ENCODE measurements at regions not wholly inside any gene's neighbourhood (a gene's known extent, or its start where the extent isn't known, plus 50 kb on each side); places are given as distances from the start of the nearest gene placed in this dataset.

DNA sequence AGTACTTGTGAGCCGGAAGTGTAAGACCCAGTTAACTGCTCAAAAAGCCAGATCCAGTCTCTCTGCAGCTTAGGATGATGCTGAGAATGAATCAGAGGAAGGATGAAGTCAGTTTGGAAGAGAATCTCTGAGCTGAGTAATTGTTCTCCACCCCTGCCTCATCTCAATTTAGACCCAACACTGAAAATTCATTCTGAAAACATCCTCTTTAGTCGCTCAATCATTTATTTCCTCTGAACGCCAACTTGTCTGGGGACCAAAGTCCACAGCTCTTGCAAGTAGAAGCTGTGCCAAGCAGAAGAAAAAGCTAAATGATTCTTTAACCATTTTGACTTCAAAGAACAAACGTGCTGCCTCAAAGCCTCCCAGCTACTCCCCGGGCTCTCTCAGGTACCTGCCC is 177.1 kb upstream of the KLHL29 start:
- TF ChIP-seq, protein P1, sequence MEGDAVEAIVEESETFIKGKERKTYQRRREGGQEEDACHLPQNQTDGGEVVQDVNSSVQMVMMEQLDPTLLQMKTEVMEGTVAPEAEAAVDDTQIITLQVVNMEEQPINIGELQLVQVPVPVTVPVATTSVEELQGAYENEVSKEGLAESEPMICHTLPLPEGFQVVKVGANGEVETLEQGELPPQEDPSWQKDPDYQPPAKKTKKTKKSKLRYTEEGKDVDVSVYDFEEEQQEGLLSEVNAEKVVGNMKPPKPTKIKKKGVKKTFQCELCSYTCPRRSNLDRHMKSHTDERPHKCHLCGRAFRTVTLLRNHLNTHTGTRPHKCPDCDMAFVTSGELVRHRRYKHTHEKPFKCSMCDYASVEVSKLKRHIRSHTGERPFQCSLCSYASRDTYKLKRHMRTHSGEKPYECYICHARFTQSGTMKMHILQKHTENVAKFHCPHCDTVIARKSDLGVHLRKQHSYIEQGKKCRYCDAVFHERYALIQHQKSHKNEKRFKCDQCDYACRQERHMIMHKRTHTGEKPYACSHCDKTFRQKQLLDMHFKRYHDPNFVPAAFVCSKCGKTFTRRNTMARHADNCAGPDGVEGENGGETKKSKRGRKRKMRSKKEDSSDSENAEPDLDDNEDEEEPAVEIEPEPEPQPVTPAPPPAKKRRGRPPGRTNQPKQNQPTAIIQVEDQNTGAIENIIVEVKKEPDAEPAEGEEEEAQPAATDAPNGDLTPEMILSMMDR (conservative IDR thresholded peaks at IDR 0.05 in 1 of 2, IDR thresholded peaks at IDR 0.05 in 1 of 2; ENCODE audit: low read depth in 1 of 2, low read length in 2 of 2), result no peak
- no peak for TF ChIP-seq EZH2 (IDR thresholded peaks at IDR 0.05; ENCODE audit: low read length, missing control alignments)
